NCI-H2227 (cell line): ENCODE measurements at regions not wholly inside any gene's neighbourhood (a gene's known extent, or its start where the extent isn't known, plus 50 kb on each side); places are given as distances from the start of the nearest gene placed in this dataset.
"Not testable (repeated sequence)": the region's sequence is repeated elsewhere in the genome, so short reads cannot be mapped to it uniquely, and the experiment has no call there.

ENCODE experiments used
- DNase-seq: peaks from one replicate; lab custom pipeline; 2025; ENCODE audit not compliant: unreplicated experiment; lab: John Stamatoyannopoulos, UW

GRCh38 chr1:29577512-29577911 lies 341.2 kb downstream of the PTPRU start:
- no peak for DNase-seq

- DNase-seq, result no peak
These were observed 340.2 kb downstream of the PTPRU start for GRCh38 chr1:29576510-29576909.

GRCh38 chr1:29575826-29576225 lies 339.5 kb downstream of the PTPRU start:
- DNase-seq, result no peak

GRCh38 chr1:29575277-29575676 lies 339.0 kb downstream of the PTPRU start:
- DNase-seq, result no peak

GRCh38 chr1:29574871-29575270 lies 338.5 kb downstream of the PTPRU start:
- no peak for DNase-seq

GRCh38 chr1:29569971-29570634 lies 333.8 kb downstream of the PTPRU start:
- DNase-seq, result no peak

- DNase-seq, result no peak
These were observed 330.9 kb downstream of the PTPRU start for GRCh38 chr1:29567257-29567656.

GRCh38 chr1:29565490-29565889 lies 329.2 kb downstream of the PTPRU start:
- no peak for DNase-seq

- no peak for DNase-seq
These were observed 327.2 kb downstream of the PTPRU start for GRCh38 chr1:29563571-29563970.

- DNase-seq, result no peak
These were observed 326.8 kb downstream of the PTPRU start for GRCh38 chr1:29563092-29563491.

GRCh38 chr1:29559056-29559455 lies 322.7 kb downstream of the PTPRU start:
- no peak for DNase-seq

GRCh38 chr1:29557701-29558600 lies 321.6 kb downstream of the PTPRU start:
- no peak for DNase-seq

GRCh38 chr1:29557066-29557465 lies 320.7 kb downstream of the PTPRU start:
- no peak for DNase-seq

GRCh38 chr1:29556657-29557056 lies 320.3 kb downstream of the PTPRU start:
- no peak for DNase-seq

- DNase-seq, result no peak
These were observed 318.8 kb downstream of the PTPRU start for GRCh38 chr1:29555043-29555620.

GRCh38 chr1:29554208-29554778 lies 318.0 kb downstream of the PTPRU start:
- DNase-seq, result no peak

GRCh38 chr1:29551123-29551936 lies 315.0 kb downstream of the PTPRU start:
- DNase-seq, result no peak

- no peak for DNase-seq
These were observed 314.0 kb downstream of the PTPRU start for GRCh38 chr1:29550119-29550841.

- not testable (repeated sequence) for DNase-seq
These were observed 313.4 kb downstream of the PTPRU start for GRCh38 chr1:29549728-29550118.

- DNase-seq, result no peak
These were observed 312.7 kb downstream of the PTPRU start for GRCh38 chr1:29549001-29549400.
